ENCODE measurements at regions not wholly inside any gene's neighbourhood (a gene's known extent, or its start where the extent isn't known, plus 50 kb on each side); places are given as distances from the start of the nearest gene placed in this dataset.

- H3K4me1 ChIP-seq (ENCODE audit: low read depth), result peaks cover 46% of the 10 kb centered on the region
- H3K36me3 ChIP-seq (ENCODE audit: low read depth), result no peaks in the 10 kb centered on the region
- ATAC-seq, result no peak
- no peaks in the 10 kb centered on the region for H3K9me3 ChIP-seq
- no peak for DNase-seq
- intact Hi-C loops (cut with DNase I, micrococcal nuclease), result loop anchor here (5.0 kb wide), 1 partner anchor 92 kb away; no protein-coding TSS in a partner anchor
- no peak for TF ChIP-seq CTCF (IDR thresholded peaks at IDR 0.05)
- H3K4me3 ChIP-seq, result no peak overlapping the region
Observed at GRCh38 chr9:130770093-130770492, 65.0 kb upstream of the ABL1 start.

- ATAC-seq (peak; percentile 48), DNase-seq (peak in 1 of 3 donors; percentile 48)
- Histone ChIP-seq H3K36me3 (ENCODE audit: low read depth) (no peaks in the 10 kb centered on the region), H3K4me1 (ENCODE audit: low read depth) (peaks cover 38% of the 10 kb centered on the region), H3K4me3 (no peak overlapping the region), H3K9me3 (no peaks in the 10 kb centered on the region)
- peak; percentile 38 for TF ChIP-seq CTCF (IDR thresholded peaks at IDR 0.05)
- intact Hi-C loops (cut with DNase I, micrococcal nuclease), result loop anchor here (5.0 kb wide), 1 partner anchor 91 kb away; no protein-coding TSS in a partner anchor
Observed at GRCh38 chr9:130770679-130771442, 64.2 kb upstream of the ABL1 start.

GRCh38 chr9:130772185-130772584, 62.9 kb upstream of the ABL1 start:
- Histone ChIP-seq H3K9me3 (no peaks in the 10 kb centered on the region), H3K4me1 (ENCODE audit: low read depth) (peaks cover 25% of the 10 kb centered on the region), H3K4me3 (no peak overlapping the region), H3K36me3 (ENCODE audit: low read depth) (no peaks in the 10 kb centered on the region)
- ATAC-seq (no peak), DNase-seq (no peak)
- TF ChIP-seq CTCF (IDR thresholded peaks at IDR 0.05), result no peak
- intact Hi-C loops (cut with DNase I, micrococcal nuclease), result loop anchor here (5.0 kb wide), 1 partner anchor 90 kb away; no protein-coding TSS in a partner anchor

- no peaks in the 10 kb centered on the region for H3K36me3 ChIP-seq (ENCODE audit: low read depth)
- DNase-seq (no peak), ATAC-seq (no peak)
- intact Hi-C loops (cut with DNase I, micrococcal nuclease), result loop anchor here (5.0 kb wide), 1 partner anchor 88 kb away; no protein-coding TSS in a partner anchor
- peaks cover 14% of the 10 kb centered on the region for H3K4me1 ChIP-seq (ENCODE audit: low read depth)
- H3K9me3 ChIP-seq, result no peaks in the 10 kb centered on the region
- H3K4me3 ChIP-seq, result no peak overlapping the region
- no peak for TF ChIP-seq CTCF (IDR thresholded peaks at IDR 0.05)
Observed at GRCh38 chr9:130774183-130774582, 60.9 kb upstream of the ABL1 start.

- Histone ChIP-seq H3K36me3 (ENCODE audit: low read depth) (no peaks in the 10 kb centered on the region), H3K4me1 (ENCODE audit: low read depth) (peaks cover 7% of the 10 kb centered on the region), H3K4me3 (no peak overlapping the region), H3K9me3 (no peaks in the 10 kb centered on the region)
- ATAC-seq (no peak), DNase-seq (no peak)
- no peak for TF ChIP-seq CTCF (IDR thresholded peaks at IDR 0.05)
- intact Hi-C loops (cut with DNase I, micrococcal nuclease), result no loop called here
Observed at GRCh38 chr9:130775336-130775991, 59.6 kb upstream of the ABL1 start.
